GM10266 (cell line): ENCODE measurements at regions not wholly inside any gene's neighbourhood (a gene's known extent, or its start where the extent isn't known, plus 50 kb on each side); places are given as distances from the start of the nearest gene placed in this dataset.

Experiments
- DNase-seq: peaks from one replicate; pipeline ENCODE4 v3.0.0; 2012; ENCODE audit errors: extremely low spot score
- CTCF ChIP-seq: IDR thresholded peaks from 2 replicates; pipeline ENCODE4 v1.5.1; 2012; ENCODE audit warnings: mild to moderate bottlenecking, low read depth; ENCODE audit not compliant: control insufficient read depth, insufficient read depth; ENCODE audit errors: missing control alignments

DNA sequence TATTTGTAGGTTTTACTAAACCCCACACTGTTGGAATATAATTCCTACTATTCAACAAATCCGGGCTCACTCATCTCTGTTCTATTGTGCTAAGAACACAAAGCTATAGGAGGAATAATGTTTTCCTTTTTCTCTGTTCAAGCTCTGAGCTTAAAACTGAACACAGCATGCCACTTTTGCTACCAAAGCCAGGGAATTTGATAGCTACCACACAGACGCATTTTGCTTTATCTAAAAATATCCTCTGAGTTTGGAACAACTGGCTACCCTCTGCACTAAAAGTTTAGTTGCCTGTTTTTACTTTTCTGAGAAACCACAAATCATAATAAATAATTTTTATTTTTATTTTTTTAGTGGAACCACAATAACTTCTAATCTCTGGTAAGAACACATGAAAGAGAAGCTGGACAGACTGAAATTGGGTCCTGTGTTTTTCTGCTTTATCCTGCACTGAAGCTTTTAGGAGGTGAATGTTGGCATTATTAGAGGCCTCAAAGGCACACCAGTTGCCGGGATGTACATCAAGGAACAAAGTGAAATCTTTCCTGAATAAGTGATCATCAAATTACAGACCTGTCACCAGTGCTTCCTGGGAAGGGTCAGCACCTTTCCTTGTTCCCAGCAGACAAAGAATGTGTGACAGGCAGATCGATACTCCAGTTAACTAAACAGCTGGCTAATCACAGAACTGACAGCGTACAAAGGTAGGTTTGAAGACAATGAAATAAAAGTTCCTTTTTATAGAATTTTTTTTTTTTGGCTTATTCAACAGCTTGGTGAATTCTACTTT lies 523.2 kb upstream of the TENM4 start:
- no peak for TF ChIP-seq CTCF

DNA sequence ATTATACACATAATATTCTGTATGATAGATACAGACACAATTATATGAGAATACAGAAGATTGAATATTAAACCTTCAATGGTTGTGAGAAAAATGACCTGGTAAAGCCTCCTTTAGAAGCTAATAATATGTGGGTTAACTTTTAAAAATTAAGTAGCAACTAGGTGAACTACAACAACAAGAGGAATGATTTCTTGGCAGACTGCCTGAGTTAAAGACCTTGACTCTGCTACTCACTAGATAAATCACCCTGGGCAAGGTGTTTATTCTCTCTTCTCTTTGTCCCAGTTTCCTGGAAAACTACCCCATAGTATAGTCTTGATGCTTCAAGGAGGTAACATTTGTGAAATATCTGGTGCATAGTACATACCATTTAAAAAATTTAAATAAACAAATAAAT lies 519.6 kb upstream of the TENM4 start:
- DNase-seq = no peak

More for the DNA sequence above, 523.2 kb upstream of the TENM4 start:
- DNase-seq = no peak

GRCh38 chr11:79959318-79959717 lies 518.5 kb upstream of the TENM4 start:
- TF ChIP-seq CTCF = no peak
- DNase-seq = no peak

More for the DNA sequence above, 519.6 kb upstream of the TENM4 start:
- no peak for TF ChIP-seq CTCF

DNA sequence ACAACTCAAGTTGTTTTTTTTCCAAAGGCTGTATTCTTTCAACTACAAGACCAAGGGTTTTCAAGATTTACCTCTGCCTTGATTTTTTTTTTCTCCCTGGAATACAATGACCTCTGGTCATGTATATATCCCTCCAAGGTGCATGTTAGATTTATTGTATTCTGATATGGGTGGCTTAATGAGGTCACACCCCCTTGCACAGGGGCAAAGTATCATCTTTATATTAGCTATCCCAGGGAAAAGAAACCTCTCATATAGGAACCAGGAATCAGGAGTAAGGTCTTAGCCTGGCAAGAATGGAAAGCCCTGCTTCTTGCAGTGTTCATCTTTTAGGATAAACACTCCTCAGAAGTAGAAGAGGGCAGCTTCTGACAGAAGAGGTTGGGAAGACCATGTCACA lies 516.9 kb upstream of the TENM4 start:
- no peak for TF ChIP-seq CTCF
- no peak for DNase-seq

- no peak for DNase-seq
- TF ChIP-seq CTCF = no peak
Observed at GRCh38 chr11:79956061-79956460, 515.2 kb upstream of the TENM4 start.

DNA sequence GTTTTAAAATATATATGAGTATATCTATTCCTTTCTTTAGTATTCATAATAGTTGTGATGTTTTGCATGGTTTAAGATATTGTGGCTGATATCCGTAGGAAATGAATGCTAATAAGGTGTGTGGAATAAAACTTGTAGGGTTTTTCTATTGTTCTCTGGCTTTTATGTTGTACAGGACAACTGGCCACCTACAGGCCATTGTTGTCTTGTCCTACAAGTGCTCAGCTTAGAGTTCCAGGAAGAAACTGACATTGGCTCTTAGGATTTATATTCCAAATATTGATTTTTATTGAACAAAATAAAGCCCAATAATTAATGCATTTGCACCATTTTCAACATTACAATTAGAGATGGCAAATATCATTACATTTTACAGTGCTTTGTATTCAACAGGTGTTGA lies 512.8 kb upstream of the TENM4 start:
- no peak for TF ChIP-seq CTCF
- no peak for DNase-seq

- DNase-seq = no peak
- no peak for TF ChIP-seq CTCF
Observed at GRCh38 chr11:79950741-79951140, 509.9 kb upstream of the TENM4 start.
